ENCODE measurements at regions not wholly inside any gene's neighbourhood (a gene's known extent, or its start where the extent isn't known, plus 50 kb on each side); places are given as distances from the start of the nearest gene placed in this dataset.

DNA sequence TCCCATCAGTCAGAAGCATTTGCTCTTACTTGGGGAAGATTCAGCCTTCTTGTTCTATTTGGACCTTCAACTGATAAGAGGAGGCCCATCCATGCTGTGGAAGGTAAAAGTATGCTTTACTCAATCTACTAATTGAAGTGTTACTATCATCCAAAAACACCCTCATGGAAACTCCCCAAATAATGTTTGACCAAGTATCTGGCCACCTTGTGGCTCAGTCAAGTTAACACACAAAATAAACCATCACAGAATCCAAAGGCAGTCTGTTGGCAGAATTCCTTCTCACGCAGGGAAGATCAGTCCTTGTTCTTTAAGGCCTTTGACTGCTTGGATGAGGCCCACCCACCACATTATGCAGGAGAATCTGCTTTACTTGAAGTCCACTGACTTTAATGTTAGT is 531.2 kb upstream of the SMIM21 start:
- H3K9me3 Mint-ChIP-seq = peaks cover 12% of the 10 kb centered on the region
- no peak for DNase-seq (ENCODE audit: low spot score)
- TF ChIP-seq EZH2phosphoT487 (IDR thresholded peaks at IDR 0.05) = no peak
- TF ChIP-seq, protein P1, sequence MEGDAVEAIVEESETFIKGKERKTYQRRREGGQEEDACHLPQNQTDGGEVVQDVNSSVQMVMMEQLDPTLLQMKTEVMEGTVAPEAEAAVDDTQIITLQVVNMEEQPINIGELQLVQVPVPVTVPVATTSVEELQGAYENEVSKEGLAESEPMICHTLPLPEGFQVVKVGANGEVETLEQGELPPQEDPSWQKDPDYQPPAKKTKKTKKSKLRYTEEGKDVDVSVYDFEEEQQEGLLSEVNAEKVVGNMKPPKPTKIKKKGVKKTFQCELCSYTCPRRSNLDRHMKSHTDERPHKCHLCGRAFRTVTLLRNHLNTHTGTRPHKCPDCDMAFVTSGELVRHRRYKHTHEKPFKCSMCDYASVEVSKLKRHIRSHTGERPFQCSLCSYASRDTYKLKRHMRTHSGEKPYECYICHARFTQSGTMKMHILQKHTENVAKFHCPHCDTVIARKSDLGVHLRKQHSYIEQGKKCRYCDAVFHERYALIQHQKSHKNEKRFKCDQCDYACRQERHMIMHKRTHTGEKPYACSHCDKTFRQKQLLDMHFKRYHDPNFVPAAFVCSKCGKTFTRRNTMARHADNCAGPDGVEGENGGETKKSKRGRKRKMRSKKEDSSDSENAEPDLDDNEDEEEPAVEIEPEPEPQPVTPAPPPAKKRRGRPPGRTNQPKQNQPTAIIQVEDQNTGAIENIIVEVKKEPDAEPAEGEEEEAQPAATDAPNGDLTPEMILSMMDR (IDR thresholded peaks at IDR 0.05) = peak; percentile 15

DNA sequence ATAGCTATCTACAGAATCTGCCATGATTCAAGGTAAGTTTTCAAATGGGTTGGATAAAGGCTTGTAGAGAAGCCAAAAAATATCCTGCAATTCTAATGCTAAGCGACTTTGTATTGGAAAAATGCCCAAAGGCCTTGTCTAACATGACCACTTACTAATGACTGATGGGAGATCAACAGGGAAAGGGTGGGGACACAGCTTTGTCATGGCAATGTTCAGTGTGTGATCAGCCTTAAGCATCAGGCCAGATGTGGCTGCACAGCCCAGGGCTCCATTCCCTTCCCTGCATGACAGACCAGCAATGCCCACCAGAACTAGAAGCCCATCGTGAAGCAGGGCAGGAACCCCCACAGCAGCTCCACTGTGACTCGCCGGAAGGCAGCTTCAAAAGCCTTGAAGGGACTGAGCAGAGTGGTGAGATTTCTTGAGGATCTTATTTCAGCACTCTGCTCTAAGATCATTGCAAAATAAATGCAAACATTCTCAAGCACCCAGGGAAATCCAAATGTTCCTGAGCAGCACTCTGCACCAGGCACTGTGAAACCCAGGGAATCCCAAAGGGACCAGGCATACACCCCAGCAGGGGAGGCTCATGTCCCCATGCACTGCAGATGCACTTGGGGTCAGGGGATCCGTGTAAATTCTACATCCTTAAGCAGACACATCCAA is 517.9 kb upstream of the SMIM21 start:
- Mint-ChIP-seq H3K27ac (no peak overlapping the region), H3K27me3 (ENCODE audit: insufficient read depth, low read depth) (peaks cover 2% of the 10 kb centered on the region), H3K4me3 (no peak overlapping the region), H3K36me3 (no peaks in the 10 kb centered on the region), H3K9me3 (peaks cover 9% of the 10 kb centered on the region), H3K4me1 (no peaks in the 10 kb centered on the region)
- Histone ChIP-seq H3K79me2 (ENCODE audit: low read depth) (no peaks in the 10 kb centered on the region), H2AFZ (replicated peaks) (no peak overlapping the region), H3K27ac (no peak overlapping the region), H3K4me1 (no peaks in the 10 kb centered on the region), H4K20me1 (ENCODE audit: low read depth) (no peaks in the 10 kb centered on the region), H3K36me3 (no peaks in the 10 kb centered on the region), H3K27me3 (no peaks in the 10 kb centered on the region), H3K9ac (no peak overlapping the region), H3F3A (ENCODE audit: low read depth) (no peaks in the 10 kb centered on the region), H3K4me2 (no peak overlapping the region), H3K9me3 (ENCODE audit: low read depth) (peaks cover under 1% of the 10 kb centered on the region), H3K4me3 (no peak overlapping the region)
- TF ChIP-seq EZH2 (IDR thresholded peaks at IDR 0.05) = no peak
- no peak for DNase-seq (ENCODE audit: low spot score)

More for the DNA sequence above, 531.2 kb upstream of the SMIM21 start:
- no peak overlapping the region for H3K27ac ChIP-seq
- H3K27me3 ChIP-seq = no peaks in the 10 kb centered on the region
- no peak overlapping the region for H3K27ac Mint-ChIP-seq
- H3K4me1 Mint-ChIP-seq = no peaks in the 10 kb centered on the region
- H3K27me3 Mint-ChIP-seq (ENCODE audit: insufficient read depth, low read depth) = no peaks in the 10 kb centered on the region
- no peaks in the 10 kb centered on the region for H4K20me1 ChIP-seq (ENCODE audit: low read depth)
- no peaks in the 10 kb centered on the region for H3K9me3 ChIP-seq (ENCODE audit: low read depth)
- no peaks in the 10 kb centered on the region for H3K79me2 ChIP-seq (ENCODE audit: low read depth)
- H3K36me3 Mint-ChIP-seq = no peaks in the 10 kb centered on the region
- no peak overlapping the region for H3K9ac ChIP-seq
- H3K4me3 ChIP-seq = no peak overlapping the region
- no peaks in the 10 kb centered on the region for H3K36me3 ChIP-seq
- H2AFZ ChIP-seq (replicated peaks) = no peak overlapping the region
- H3K4me2 ChIP-seq = no peak overlapping the region
- no peak overlapping the region for H3K4me3 Mint-ChIP-seq
- no peaks in the 10 kb centered on the region for H3F3A ChIP-seq (ENCODE audit: low read depth)
- H3K4me1 ChIP-seq = no peaks in the 10 kb centered on the region

DNA sequence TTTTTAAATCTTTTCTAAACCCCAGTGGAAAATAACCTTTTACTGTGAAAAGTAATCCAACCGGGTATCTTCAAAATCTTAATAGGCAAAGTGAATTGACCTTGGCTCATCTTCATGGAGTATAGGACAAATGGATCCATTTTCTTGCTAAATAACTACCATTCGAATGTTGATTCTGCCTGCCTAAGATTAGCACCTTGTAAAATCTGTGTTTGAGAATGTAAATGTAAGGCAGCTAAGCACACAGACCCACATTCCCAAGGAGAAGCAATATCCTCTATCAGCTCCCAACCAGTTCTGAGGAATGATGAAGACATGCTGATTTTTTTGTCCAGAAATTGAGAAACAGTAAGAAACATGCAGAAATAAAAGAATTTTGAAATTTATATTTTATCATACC is 509.8 kb upstream of the SMIM21 start:
- Histone ChIP-seq H4K20me1 (ENCODE audit: low read depth) (no peaks in the 10 kb centered on the region), H3K36me3 (no peaks in the 10 kb centered on the region), H3K79me2 (ENCODE audit: low read depth) (no peaks in the 10 kb centered on the region), H3K4me1 (no peaks in the 10 kb centered on the region), H3F3A (ENCODE audit: low read depth) (no peaks in the 10 kb centered on the region), H2AFZ (replicated peaks) (no peak overlapping the region), H3K27me3 (no peaks in the 10 kb centered on the region), H3K9me3 (ENCODE audit: low read depth) (no peaks in the 10 kb centered on the region), H3K9ac (no peak overlapping the region), H3K4me3 (no peak overlapping the region), H3K27ac (no peak overlapping the region), H3K4me2 (no peak overlapping the region)
- Mint-ChIP-seq H3K9me3 (no peaks in the 10 kb centered on the region), H3K27ac (no peak overlapping the region), H3K36me3 (no peaks in the 10 kb centered on the region), H3K4me3 (no peak overlapping the region), H3K27me3 (ENCODE audit: insufficient read depth, low read depth) (no peaks in the 10 kb centered on the region), H3K4me1 (no peaks in the 10 kb centered on the region)
- no peak for DNase-seq (ENCODE audit: low spot score)
- TF ChIP-seq, protein P1 (IDR thresholded peaks at IDR 0.05) = no peak
- TF ChIP-seq EZH2phosphoT487 (IDR thresholded peaks at IDR 0.05) (no peak), EZH2 (IDR thresholded peaks at IDR 0.05) (no peak)

DNA sequence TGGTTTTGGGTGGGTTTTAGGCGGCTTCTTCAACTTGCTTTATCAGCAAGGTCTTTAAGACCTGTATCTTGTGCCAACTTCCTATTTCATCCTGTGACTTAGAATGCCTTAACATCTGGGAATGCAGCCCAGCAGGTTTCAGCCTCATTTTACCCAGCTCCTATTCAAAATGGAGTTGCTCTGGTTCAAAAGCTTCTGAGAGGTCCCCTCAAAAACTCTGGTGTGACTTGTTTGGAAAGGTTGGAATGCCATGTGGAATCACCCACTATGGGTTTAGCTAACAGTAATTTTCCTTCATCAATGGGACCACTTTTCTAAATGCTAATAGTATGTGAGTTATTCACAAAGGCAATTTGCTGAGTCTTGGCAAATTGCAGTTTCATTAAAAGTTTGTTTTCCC is 509.4 kb upstream of the SMIM21 start:
- H3F3A ChIP-seq (ENCODE audit: low read depth) = no peaks in the 10 kb centered on the region
- no peak overlapping the region for H3K4me2 ChIP-seq
- DNase-seq (ENCODE audit: low spot score) = no peak
- H3K27me3 ChIP-seq = no peaks in the 10 kb centered on the region
- no peaks in the 10 kb centered on the region for H3K79me2 ChIP-seq (ENCODE audit: low read depth)
- no peaks in the 10 kb centered on the region for H3K4me1 Mint-ChIP-seq
- H3K27ac ChIP-seq = no peak overlapping the region
- H2AFZ ChIP-seq (replicated peaks) = no peak overlapping the region
- no peak overlapping the region for H3K9ac ChIP-seq
- no peak overlapping the region for H3K4me3 ChIP-seq
- H3K4me1 ChIP-seq = no peaks in the 10 kb centered on the region
- no peaks in the 10 kb centered on the region for H3K9me3 Mint-ChIP-seq
- no peak for TF ChIP-seq EZH2phosphoT487 (IDR thresholded peaks at IDR 0.05)
- TF ChIP-seq, protein P1 (IDR thresholded peaks at IDR 0.05) = no peak
- no peaks in the 10 kb centered on the region for H4K20me1 ChIP-seq (ENCODE audit: low read depth)
- H3K36me3 Mint-ChIP-seq = no peaks in the 10 kb centered on the region
- no peak overlapping the region for H3K27ac Mint-ChIP-seq
- H3K9me3 ChIP-seq (ENCODE audit: low read depth) = no peaks in the 10 kb centered on the region
- H3K27me3 Mint-ChIP-seq (ENCODE audit: insufficient read depth, low read depth) = no peaks in the 10 kb centered on the region
- H3K36me3 ChIP-seq = no peaks in the 10 kb centered on the region
- H3K4me3 Mint-ChIP-seq = no peak overlapping the region
